ENCODE measurements at regions not wholly inside any gene's neighbourhood (a gene's known extent, or its start where the extent isn't known, plus 50 kb on each side); places are given as distances from the start of the nearest gene placed in this dataset.

- Histone ChIP-seq H3F3A (ENCODE audit: insufficient read depth, low read depth) (no peaks in the 10 kb centered on the region), H3K4me1 (replicated peaks; ENCODE audit: insufficient read depth) (no peaks in the 10 kb centered on the region), H4K20me1 (ENCODE audit: insufficient read depth) (no peaks in the 10 kb centered on the region), H3K4me2 (no peak overlapping the region), H2AFZ (no peak overlapping the region), H3K27me3 (ENCODE audit: insufficient read depth, low read depth) (no peaks in the 10 kb centered on the region), H3K36me3 (ENCODE audit: low read depth) (no peaks in the 10 kb centered on the region), H3K4me3 (no peak overlapping the region), H3K9me2 (ENCODE audit: insufficient read depth) (no peaks in the 10 kb centered on the region), H3K79me2 (ENCODE audit: low read depth) (no peaks in the 10 kb centered on the region), H3K9me3 (ENCODE audit: insufficient read depth, low read depth) (0 out of 2 replicates have a peak, but pooled peaks cover 7% of the 10 kb centered on the region), H3K27ac (no peak overlapping the region)
- TF ChIP-seq EZH2 (IDR thresholded peaks at IDR 0.05; ENCODE audit: low read depth): no peak
- no peak for TF ChIP-seq CTCF (conservative IDR thresholded peaks at IDR 0.05)
- intact Hi-C loops (cut with micrococcal nuclease; ENCODE audit: unreplicated experiment): no loop called here
- no TSS peak for BruUV-seq (replicated peaks)
- no peak for DNase-seq
- CTCF ChIA-PET: no interaction called here
- POLR2A ChIA-PET (ENCODE audit: unreplicated experiment): interaction anchor here (0.6 kb wide), 1 partner anchor 444 kb away, joined by 4 read pairs; no protein-coding TSS in a partner anchor
These were observed 482.9 kb upstream of the USP24 start for GRCh38 chr1:55697997-55698535.

GRCh38 chr1:55696891-55697290, 481.7 kb upstream of the USP24 start:
- POLR2A ChIA-PET (ENCODE audit: unreplicated experiment): no interaction called here
- CTCF ChIA-PET: no interaction called here
- no peak overlapping the region for H3K4me2 ChIP-seq

GRCh38 chr1:55696181-55696754, 481.1 kb upstream of the USP24 start:
- no peak overlapping the region for H2AFZ ChIP-seq
- no peak overlapping the region for H3K4me2 ChIP-seq
- intact Hi-C loops (cut with micrococcal nuclease; ENCODE audit: unreplicated experiment): no loop called here
- H3K9me2 ChIP-seq (ENCODE audit: insufficient read depth): no peaks in the 10 kb centered on the region
- H3K79me2 ChIP-seq (ENCODE audit: low read depth): no peaks in the 10 kb centered on the region
- H3K36me3 ChIP-seq (ENCODE audit: low read depth): no peaks in the 10 kb centered on the region
- no peak overlapping the region for H3K4me3 ChIP-seq
- ChIA-PET CTCF (no interaction called here), POLR2A (ENCODE audit: unreplicated experiment) (no interaction called here)
- BruUV-seq (replicated peaks): no TSS peak
- no peak for TF ChIP-seq EZH2 (IDR thresholded peaks at IDR 0.05; ENCODE audit: low read depth)
- TF ChIP-seq CTCF (conservative IDR thresholded peaks at IDR 0.05): no peak
- no peaks in the 10 kb centered on the region for H3K4me1 ChIP-seq (replicated peaks; ENCODE audit: insufficient read depth)
- no peaks in the 10 kb centered on the region for H4K20me1 ChIP-seq (ENCODE audit: insufficient read depth)
- DNase-seq: no peak
- H3K27ac ChIP-seq: no peak overlapping the region
- no peaks in the 10 kb centered on the region for H3F3A ChIP-seq (ENCODE audit: insufficient read depth, low read depth)
- 0 out of 2 replicates have a peak, but pooled peaks cover 7% of the 10 kb centered on the region for H3K9me3 ChIP-seq (ENCODE audit: insufficient read depth, low read depth)
- H3K27me3 ChIP-seq (ENCODE audit: insufficient read depth, low read depth): no peaks in the 10 kb centered on the region

More at GRCh38 chr1:55696891-55697290, 481.7 kb upstream of the USP24 start:
- H2AFZ ChIP-seq: no peak overlapping the region
- H3K27ac ChIP-seq: no peak overlapping the region
- no peak for DNase-seq
- H3K4me3 ChIP-seq: no peak overlapping the region
- H3K79me2 ChIP-seq (ENCODE audit: low read depth): no peaks in the 10 kb centered on the region
- H3K9me2 ChIP-seq (ENCODE audit: insufficient read depth): no peaks in the 10 kb centered on the region
- no peaks in the 10 kb centered on the region for H3K36me3 ChIP-seq (ENCODE audit: low read depth)
- 0 out of 2 replicates have a peak, but pooled peaks cover 7% of the 10 kb centered on the region for H3K9me3 ChIP-seq (ENCODE audit: insufficient read depth, low read depth)
- H4K20me1 ChIP-seq (ENCODE audit: insufficient read depth): no peaks in the 10 kb centered on the region
- H3K27me3 ChIP-seq (ENCODE audit: insufficient read depth, low read depth): no peaks in the 10 kb centered on the region
- TF ChIP-seq EZH2 (IDR thresholded peaks at IDR 0.05; ENCODE audit: low read depth) (no peak), CTCF (conservative IDR thresholded peaks at IDR 0.05) (no peak)
- H3F3A ChIP-seq (ENCODE audit: insufficient read depth, low read depth): no peaks in the 10 kb centered on the region
- no peaks in the 10 kb centered on the region for H3K4me1 ChIP-seq (replicated peaks; ENCODE audit: insufficient read depth)
- no TSS peak for BruUV-seq (replicated peaks)
- intact Hi-C loops (cut with micrococcal nuclease; ENCODE audit: unreplicated experiment): no loop called here
